ENCODE measurements at regions not wholly inside any gene's neighbourhood (a gene's known extent, or its start where the extent isn't known, plus 50 kb on each side); places are given as distances from the start of the nearest gene placed in this dataset.

- no peak for DNase-seq (ENCODE audit: low spot score)
Observed at GRCh38 chr7:42987648-42988214, 55.6 kb downstream of the MRPL32 start.

DNA sequence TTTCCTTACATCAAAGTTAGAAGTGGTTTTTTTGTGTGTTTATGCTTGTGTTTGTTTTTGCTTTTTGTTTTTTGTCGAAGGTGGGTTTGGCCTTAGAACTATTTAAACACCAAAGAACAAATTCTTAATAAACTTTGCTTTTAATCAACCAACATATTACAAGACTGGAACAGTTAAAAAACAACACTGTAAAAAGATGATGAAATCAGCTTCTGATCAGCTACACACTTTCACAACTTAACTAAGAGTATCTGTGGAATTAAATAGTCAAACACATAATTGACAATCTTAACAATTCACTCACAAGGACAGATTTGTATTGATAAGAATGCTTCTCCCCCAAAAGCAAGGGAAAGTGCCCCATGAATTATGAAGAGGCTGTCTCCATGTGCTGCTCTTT, 58.8 kb downstream of the MRPL32 start:
- DNase-seq (ENCODE audit: low spot score): no peak

DNA sequence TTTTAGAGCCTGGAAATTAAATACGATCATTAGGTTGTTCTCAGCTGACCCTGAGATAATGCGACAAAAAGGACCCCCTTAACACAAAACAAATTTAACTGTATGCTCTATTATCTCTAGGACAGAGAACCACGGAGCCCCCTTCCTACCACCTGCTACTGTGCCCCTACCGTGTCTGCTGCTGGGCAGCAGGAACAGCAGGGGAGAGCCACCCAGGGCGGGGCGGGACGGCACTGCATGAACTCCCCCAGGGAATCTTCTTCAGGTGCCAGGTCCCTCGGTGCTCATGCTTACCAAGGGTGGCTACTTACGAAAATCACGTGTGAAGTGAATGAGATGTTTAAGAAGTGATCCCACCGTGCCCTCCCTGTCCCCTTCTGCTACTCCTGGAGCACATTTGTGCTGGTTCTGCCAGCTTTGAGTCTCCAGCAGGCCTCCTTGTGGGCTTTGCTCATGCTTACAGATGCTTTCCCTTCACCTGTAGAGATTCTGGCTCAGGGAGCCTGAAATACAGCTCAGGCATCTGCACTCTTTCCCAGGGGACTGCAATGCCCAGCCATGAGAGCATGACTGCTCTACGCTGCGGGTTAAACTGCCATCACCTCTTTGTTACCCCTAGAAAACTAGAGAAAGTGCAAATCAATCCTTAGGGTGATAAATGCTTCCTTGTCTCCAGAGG, 59.9 kb downstream of the MRPL32 start:
- DNase-seq (ENCODE audit: low spot score): no peak

GRCh38 chr7:42993038-42993437, 60.9 kb downstream of the MRPL32 start:
- no peak for DNase-seq (ENCODE audit: low spot score)

DNA sequence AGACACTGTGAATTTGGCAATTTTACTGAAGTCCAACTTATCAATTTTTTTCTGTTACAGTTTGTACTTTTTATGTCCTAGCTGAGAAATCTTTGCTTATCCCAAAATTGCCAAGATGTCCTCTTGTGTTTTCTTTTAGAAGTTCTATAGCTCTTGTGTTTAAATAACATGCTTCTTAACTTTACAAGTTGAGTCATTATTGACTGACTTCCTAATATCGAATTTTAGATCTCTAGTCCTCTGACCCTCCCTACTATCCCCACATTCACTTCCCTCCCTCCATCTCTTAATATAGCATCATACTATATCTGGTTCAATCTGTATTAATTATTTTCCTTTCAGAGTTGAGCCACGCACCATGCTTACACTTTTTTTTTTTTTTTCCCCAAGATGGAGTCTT, 61.9 kb downstream of the MRPL32 start:
- DNase-seq (ENCODE audit: low spot score): no peak

DNA sequence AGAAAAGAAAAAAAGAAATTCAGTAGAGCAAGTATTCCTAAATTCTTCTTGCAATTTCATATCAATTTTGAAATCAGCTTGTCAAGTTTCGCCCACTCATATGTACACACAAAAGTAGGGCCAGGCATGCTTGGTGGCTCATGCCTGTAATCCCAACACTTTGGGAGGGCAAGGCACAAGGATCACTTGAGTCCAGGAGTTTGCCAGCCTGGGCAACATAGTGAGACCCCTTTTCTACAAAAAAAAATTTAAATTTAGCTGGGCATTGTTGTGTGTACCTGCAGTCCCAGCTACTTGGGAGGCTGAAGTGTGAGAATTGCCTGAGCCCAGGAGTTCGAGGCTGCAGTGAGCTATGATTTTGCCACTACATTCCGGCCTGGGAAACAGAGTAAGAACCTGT, 65.4 kb downstream of the MRPL32 start:
- DNase-seq (ENCODE audit: low spot score): no peak

- no peak for DNase-seq (ENCODE audit: low spot score)
Observed at GRCh38 chr7:43004082-43004481, 71.9 kb downstream of the MRPL32 start.

GRCh38 chr7:43006008-43006407, 73.8 kb downstream of the MRPL32 start:
- no peak for DNase-seq (ENCODE audit: low spot score)

GRCh38 chr7:43010061-43010460, 77.9 kb downstream of the MRPL32 start:
- no peak for DNase-seq (ENCODE audit: low spot score)

- DNase-seq (ENCODE audit: low spot score): no peak
Observed at GRCh38 chr7:43011879-43012278, 79.7 kb downstream of the MRPL32 start.

GRCh38 chr7:43014406-43014805, 82.2 kb downstream of the MRPL32 start:
- no peak for DNase-seq (ENCODE audit: low spot score)

DNA sequence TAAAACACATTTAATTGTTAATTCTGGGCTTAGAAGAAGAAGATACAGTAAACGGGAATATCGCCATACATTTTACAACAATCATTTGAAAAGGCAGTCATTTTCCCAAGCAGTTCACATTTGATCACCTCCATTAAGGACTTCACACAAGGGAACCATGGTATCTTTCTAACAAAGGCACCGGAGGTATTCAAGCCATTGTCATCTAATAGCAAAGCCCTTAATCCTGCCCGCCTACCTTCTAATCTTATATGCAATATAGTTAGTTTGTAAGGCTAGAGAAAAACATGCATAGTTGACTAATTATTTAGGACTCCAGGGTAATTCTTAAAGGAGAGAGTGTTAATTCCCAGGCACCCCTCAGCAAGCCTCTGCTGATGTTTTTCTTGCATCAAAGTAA, 83.1 kb downstream of the MRPL32 start:
- DNase-seq (ENCODE audit: low spot score): no peak

GRCh38 chr7:43018446-43018845, 86.3 kb downstream of the MRPL32 start:
- DNase-seq (ENCODE audit: low spot score): peak; percentile 36

- no peak for DNase-seq (ENCODE audit: low spot score)
Observed at GRCh38 chr7:43021431-43021830, 89.3 kb downstream of the MRPL32 start.

DNA sequence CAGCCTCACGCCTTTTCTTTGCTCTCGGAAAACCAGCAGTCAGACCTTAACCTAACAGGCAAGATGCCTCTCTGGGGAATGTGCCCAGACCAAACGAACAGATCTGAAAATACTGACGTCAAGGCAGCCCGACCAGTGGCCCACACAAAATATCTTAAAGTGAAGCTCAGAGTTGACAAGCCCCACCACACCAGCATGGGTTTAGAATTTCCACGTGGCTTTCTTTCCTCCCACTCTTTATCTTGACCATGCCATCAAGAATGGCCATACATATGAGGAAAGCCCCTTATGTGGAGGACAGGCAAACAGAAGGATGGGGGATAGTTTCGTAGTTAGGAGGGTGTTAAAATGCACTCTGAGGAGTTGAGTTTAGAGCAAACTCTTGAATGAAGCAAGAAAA, 89.8 kb downstream of the MRPL32 start:
- DNase-seq (ENCODE audit: low spot score): no peak

- DNase-seq (ENCODE audit: low spot score): no peak
Observed at GRCh38 chr7:43033369-43033768, 79.1 kb upstream of the HECW1 start.

- DNase-seq (ENCODE audit: low spot score): no peak
Observed at GRCh38 chr7:43034535-43035002, 77.9 kb upstream of the HECW1 start.

- no peak for DNase-seq (ENCODE audit: low spot score)
Observed at GRCh38 chr7:43037531-43037930, 74.9 kb upstream of the HECW1 start.

GRCh38 chr7:43038254-43038653, 74.2 kb upstream of the HECW1 start:
- DNase-seq (ENCODE audit: low spot score): no peak

DNA sequence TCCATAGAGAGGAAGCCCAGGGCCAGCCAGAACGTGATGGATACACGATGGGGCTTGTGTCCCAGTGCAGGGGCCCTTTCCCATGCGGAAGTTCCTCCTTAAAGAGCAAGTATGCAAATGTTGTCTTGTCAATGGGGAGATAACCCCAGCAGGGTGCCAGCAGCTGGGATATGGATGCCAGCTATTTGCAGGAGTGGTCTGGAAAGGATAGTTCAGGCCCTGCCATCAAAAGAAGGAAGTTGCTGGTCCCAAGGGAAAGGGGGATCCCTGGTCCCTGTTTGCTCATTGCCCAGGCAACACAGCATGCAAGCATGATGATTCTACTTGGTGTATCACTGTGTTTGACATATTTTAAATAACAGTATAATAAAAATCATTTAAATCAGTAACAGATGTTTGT, 73.1 kb upstream of the HECW1 start:
- no peak for DNase-seq (ENCODE audit: low spot score)

DNA sequence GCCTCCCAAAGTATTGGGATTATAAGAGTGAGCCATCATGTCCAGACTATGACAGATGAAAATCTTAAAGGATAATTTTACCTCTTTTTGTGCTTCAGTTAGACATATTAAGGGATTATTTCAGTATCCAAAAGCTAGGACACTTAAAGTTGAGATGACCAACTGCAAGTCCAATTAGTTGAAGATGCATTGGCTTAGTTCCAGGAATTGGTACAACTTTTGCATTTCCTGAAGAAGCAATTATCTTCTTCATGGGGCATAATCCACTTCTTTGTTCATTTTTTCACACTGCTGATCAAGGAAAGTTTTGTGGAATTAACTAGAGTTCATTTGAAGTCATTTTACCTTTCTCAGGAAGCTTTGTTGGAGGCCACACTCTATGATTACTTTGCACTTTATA, 72.0 kb upstream of the HECW1 start:
- DNase-seq (ENCODE audit: low spot score): no peak

DNA sequence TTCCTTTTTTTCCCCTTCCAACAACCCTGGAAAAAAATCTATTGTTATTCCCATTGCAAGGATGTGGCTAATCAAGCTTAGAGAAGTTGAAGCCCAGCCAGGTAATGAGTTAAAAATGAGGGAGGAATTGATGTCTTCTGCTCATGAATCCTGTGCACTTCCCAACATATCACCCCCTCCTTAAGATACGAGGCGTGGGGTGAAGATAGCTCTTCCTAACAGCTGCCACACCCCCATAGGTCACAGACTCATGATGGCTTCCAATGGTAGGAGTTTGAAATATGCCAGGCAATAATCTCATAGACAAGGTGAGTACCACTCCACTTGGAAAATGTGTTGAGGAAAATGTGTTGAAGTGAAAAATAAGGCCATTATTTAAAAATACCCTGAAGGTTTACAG, 71.3 kb upstream of the HECW1 start:
- no peak for DNase-seq (ENCODE audit: low spot score)

GRCh38 chr7:43041724-43042123, 70.7 kb upstream of the HECW1 start:
- no peak for DNase-seq (ENCODE audit: low spot score)

- DNase-seq (ENCODE audit: low spot score): no peak
Observed at GRCh38 chr7:43042302-43042701, 70.1 kb upstream of the HECW1 start.
